ENCODE measurements at regions not wholly inside any gene's neighbourhood (a gene's known extent, or its start where the extent isn't known, plus 50 kb on each side); places are given as distances from the start of the nearest gene placed in this dataset.

- TF ChIP-seq CTCF (IDR thresholded peaks at IDR 0.05) (no peak), POLR2AphosphoS5 (IDR thresholded peaks at IDR 0.05) (no peak), POLR2A (IDR thresholded peaks at IDR 0.05) (no peak)
Measured at GRCh38 chr16:72508191-72508590, 336.2 kb upstream of the PMFBP1 start.

All from sigmoid colon (tissue), 4 donors.